ENCODE measurements at regions not wholly inside any gene's neighbourhood (a gene's known extent, or its start where the extent isn't known, plus 50 kb on each side); places are given as distances from the start of the nearest gene placed in this dataset.

- no peak for TF ChIP-seq ZNF512B (CRISPR knock-in tag; IDR thresholded peaks at IDR 0.05; ENCODE audit: borderline replicate concordance)
- no peak for TF ChIP-seq ATRX (CRISPR knock-in tag; IDR thresholded peaks at IDR 0.05; ENCODE audit: borderline replicate concordance)
- TF ChIP-seq ZNF563 (CRISPR knock-in tag; IDR thresholded peaks at IDR 0.05) = no peak
- TF ChIP-seq MBD4 (IDR thresholded peaks at IDR 0.05; ENCODE audit: borderline replicate concordance, low read length) = no peak
- no peak for TF ChIP-seq KLF6 (CRISPR knock-in tag; IDR thresholded peaks at IDR 0.05)
- no peak for TF ChIP-seq GABPB1 (CRISPR knock-in tag; IDR thresholded peaks at IDR 0.05)
These were observed 619.2 kb upstream of the C16orf82 start (continued) for GRCh38 chr16:26447570-26447969.

DNA sequence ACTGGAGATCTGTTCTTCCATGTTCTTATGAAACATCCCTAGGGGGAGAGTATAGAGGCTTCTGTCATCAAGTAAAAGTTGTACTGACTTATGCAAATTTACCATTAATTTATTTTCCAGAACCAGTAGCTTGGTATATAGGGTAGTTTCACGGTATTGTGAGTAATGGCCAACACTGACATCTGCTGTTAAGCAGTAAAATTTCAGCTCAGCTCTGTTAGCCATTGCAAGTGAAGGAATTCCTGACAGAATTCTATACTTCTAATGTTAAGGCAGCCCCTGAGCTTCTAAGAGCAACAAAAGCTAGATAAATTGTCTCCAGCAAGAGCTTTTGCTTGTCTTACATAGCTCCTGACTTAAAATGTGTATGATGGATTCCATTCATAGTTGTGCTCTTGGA, 613.5 kb upstream of the C16orf82 start:
- intact Hi-C loops (cut with micrococcal nuclease; ENCODE audit: unreplicated experiment) (no loop called here), in situ Hi-C loops (cut with HindIII; ENCODE audit: extremely low pct_ligation_motif_present, low pct_unique_long_range_greater_than_20kb) (no loop called here)
- no peaks in the 10 kb centered on the region for H3K27me3 ChIP-seq (ENCODE audit: control insufficient read depth in 1 of 2, insufficient read depth in 2 of 2, low read length in 2 of 2)
- no peaks in the 10 kb centered on the region for H3K36me3 ChIP-seq (replicated peaks in 1 of 2; ENCODE audit: control insufficient read depth in 1 of 2, insufficient read depth in 2 of 2, low read length in 2 of 2)
- 0% methylated on average over 1 of the region's 1 CpG for WGBS (ENCODE audit: low lambda C conversion rate)
- H3K4me2 ChIP-seq (ENCODE audit: low read depth, low read length) = no peak overlapping the region
- no peaks in the 10 kb centered on the region for H3K79me2 ChIP-seq (ENCODE audit: insufficient read depth, low read length)
- no peak overlapping the region for H2AFZ ChIP-seq (ENCODE audit: low read length)
- ATAC-seq (no peak), DNase-seq (ENCODE audit: low spot score) (no peak), FAIRE-seq (no peak)
- no peak overlapping the region for H3K27ac ChIP-seq (ENCODE audit: extremely low read length, insufficient read depth, low read length)
- no peak overlapping the region for H3K9ac ChIP-seq (ENCODE audit: insufficient read depth, low read depth, low read length)
- TF ChIP-seq STAG1 (CRISPR knock-in tag; IDR thresholded peaks at IDR 0.05) (peak; percentile 32), PCBP1 (IDR thresholded peaks at IDR 0.05; ENCODE audit: borderline replicate concordance, low read depth, low read length) (no peak), ZNF326 (CRISPR knock-in tag; IDR thresholded peaks at IDR 0.05; ENCODE audit: borderline replicate concordance) (no peak), ZNF547 (CRISPR knock-in tag; IDR thresholded peaks at IDR 0.05) (no peak)
- TF ChIP-seq, protein P1, sequence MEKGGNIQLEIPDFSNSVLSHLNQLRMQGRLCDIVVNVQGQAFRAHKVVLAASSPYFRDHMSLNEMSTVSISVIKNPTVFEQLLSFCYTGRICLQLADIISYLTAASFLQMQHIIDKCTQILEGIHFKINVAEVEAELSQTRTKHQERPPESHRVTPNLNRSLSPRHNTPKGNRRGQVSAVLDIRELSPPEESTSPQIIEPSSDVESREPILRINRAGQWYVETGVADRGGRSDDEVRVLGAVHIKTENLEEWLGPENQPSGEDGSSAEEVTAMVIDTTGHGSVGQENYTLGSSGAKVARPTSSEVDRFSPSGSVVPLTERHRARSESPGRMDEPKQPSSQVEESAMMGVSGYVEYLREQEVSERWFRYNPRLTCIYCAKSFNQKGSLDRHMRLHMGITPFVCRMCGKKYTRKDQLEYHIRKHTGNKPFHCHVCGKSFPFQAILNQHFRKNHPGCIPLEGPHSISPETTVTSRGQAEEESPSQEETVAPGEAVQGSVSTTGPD (CRISPR knock-in tag; IDR thresholded peaks at IDR 0.05) = no peak
- TF ChIP-seq, protein P2, sequence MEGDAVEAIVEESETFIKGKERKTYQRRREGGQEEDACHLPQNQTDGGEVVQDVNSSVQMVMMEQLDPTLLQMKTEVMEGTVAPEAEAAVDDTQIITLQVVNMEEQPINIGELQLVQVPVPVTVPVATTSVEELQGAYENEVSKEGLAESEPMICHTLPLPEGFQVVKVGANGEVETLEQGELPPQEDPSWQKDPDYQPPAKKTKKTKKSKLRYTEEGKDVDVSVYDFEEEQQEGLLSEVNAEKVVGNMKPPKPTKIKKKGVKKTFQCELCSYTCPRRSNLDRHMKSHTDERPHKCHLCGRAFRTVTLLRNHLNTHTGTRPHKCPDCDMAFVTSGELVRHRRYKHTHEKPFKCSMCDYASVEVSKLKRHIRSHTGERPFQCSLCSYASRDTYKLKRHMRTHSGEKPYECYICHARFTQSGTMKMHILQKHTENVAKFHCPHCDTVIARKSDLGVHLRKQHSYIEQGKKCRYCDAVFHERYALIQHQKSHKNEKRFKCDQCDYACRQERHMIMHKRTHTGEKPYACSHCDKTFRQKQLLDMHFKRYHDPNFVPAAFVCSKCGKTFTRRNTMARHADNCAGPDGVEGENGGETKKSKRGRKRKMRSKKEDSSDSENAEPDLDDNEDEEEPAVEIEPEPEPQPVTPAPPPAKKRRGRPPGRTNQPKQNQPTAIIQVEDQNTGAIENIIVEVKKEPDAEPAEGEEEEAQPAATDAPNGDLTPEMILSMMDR (CRISPR knock-in tag; IDR thresholded peaks at IDR 0.05) = peak; percentile 25
- TF ChIP-seq, protein P3, sequence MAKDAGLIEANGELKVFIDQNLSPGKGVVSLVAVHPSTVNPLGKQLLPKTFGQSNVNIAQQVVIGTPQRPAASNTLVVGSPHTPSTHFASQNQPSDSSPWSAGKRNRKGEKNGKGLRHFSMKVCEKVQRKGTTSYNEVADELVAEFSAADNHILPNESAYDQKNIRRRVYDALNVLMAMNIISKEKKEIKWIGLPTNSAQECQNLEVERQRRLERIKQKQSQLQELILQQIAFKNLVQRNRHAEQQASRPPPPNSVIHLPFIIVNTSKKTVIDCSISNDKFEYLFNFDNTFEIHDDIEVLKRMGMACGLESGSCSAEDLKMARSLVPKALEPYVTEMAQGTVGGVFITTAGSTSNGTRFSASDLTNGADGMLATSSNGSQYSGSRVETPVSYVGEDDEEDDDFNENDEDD (CRISPR knock-in tag; IDR thresholded peaks at IDR 0.05; ENCODE audit: borderline replicate concordance) = no peak
- H3K4me1 ChIP-seq (ENCODE audit: insufficient read depth, low read length) = no peaks in the 10 kb centered on the region
- H4K20me1 ChIP-seq (ENCODE audit: insufficient read depth, low read length) = no peaks in the 10 kb centered on the region
- peaks cover 59% of the 10 kb centered on the region for H3K9me3 ChIP-seq (ENCODE audit: low read length)
- ChIA-PET CTCF (ENCODE audit: low intra/inter-chr PET ratio, low total read pairs) (no interaction called here), POLR2A (no interaction called here)
- no TSS peak for BruUV-seq (replicated peaks)
- no peak overlapping the region for H3K4me3 ChIP-seq (replicated peaks in 1 of 3; ENCODE audit: insufficient read depth in 1 of 3, low read depth in 2 of 3, low read length in 3 of 3)

Data from HepG2 (cell line).